Left colon (tissue), 2 donors: ENCODE measurements at regions not wholly inside any gene's neighbourhood (a gene's known extent, or its start where the extent isn't known, plus 50 kb on each side); places are given as distances from the start of the nearest gene placed in this dataset.
A peak's percentile ranks its signal among the peaks of the same experiment; 100 is the strongest.
"Not testable (repeated sequence)": the region's sequence is repeated elsewhere in the genome, so short reads cannot be mapped to it uniquely, and the experiment has no call there.

Experiments
- ATAC-seq: fragments of 200-7000 bp; cut with Tn5 transposase; one replicate; pipeline ENCODE4 v1.9.1; 2020; ENCODE audit warnings: mild to moderate bottlenecking, moderate library complexity
- DNase-seq, 2 donors: peaks; one replicate each; pipeline ENCODE4 v3.0.0-alpha.2; 2020
- intact Hi-C, 2 donors: fragments of 100-400 bp; cut with DNase I in 1 of 2; cut with micrococcal nuclease in 1 of 2; formaldehyde crosslinking; loops; one replicate each; pipeline versions ENCODE4 v1.11.2 to v1.14.0; 2022; cut with DNase I, micrococcal nuclease
- donor health status: DM: no; HTN: no; CAD: no.
- donor health status: DM: yes; HTN: yes; CAD: no.

GRCh38 chr5:163907783-163908182 is 402.4 kb downstream of the MAT2B start:
- intact Hi-C loops, DNase-seq, ATAC-seq: not testable (repeated sequence)

GRCh38 chr5:163908253-163908652 is 402.8 kb downstream of the MAT2B start:
- intact Hi-C loops: no loop called here
- DNase-seq (no peak), ATAC-seq (no peak)

- no peak for ATAC-seq
- intact Hi-C loops: no loop called here
These were observed 404.8 kb downstream of the MAT2B start for GRCh38 chr5:163910226-163910625.

GRCh38 chr5:163912046-163912445 is 406.6 kb downstream of the MAT2B start:
- ATAC-seq (no peak), DNase-seq (no peak)
- intact Hi-C loops: no loop called here

More at GRCh38 chr5:163910226-163910625, 404.8 kb downstream of the MAT2B start:
- DNase-seq: no peak

- intact Hi-C loops: no loop called here
- DNase-seq (no peak), ATAC-seq (no peak)
These were observed 408.1 kb downstream of the MAT2B start for GRCh38 chr5:163913548-163913947.

- intact Hi-C loops: no loop called here
- DNase-seq (peak; percentile 55 to 65), ATAC-seq (peak; percentile 92)
These were observed 409.5 kb downstream of the MAT2B start for GRCh38 chr5:163914910-163915309.

- ATAC-seq (peak; percentile 91), DNase-seq (peak; percentile 62 to 68)
- intact Hi-C loops: no loop called here
These were observed 410.1 kb downstream of the MAT2B start for GRCh38 chr5:163915481-163915961.

- ATAC-seq: no peak
- DNase-seq: peak; percentile 4 to 31
- intact Hi-C loops: no loop called here
These were observed 411.0 kb downstream of the MAT2B start for GRCh38 chr5:163916376-163916775.

- intact Hi-C loops: no loop called here
- DNase-seq (no peak), ATAC-seq (no peak)
These were observed 411.4 kb downstream of the MAT2B start for GRCh38 chr5:163916861-163917260.

GRCh38 chr5:163917747-163918146 is 412.3 kb downstream of the MAT2B start:
- intact Hi-C loops: no loop called here
- ATAC-seq: no peak
- no peak for DNase-seq

- ATAC-seq, intact Hi-C loops, DNase-seq: not testable (repeated sequence)
These were observed 429.6 kb downstream of the MAT2B start for GRCh38 chr5:163934990-163935389.

- ATAC-seq (no peak), DNase-seq (no peak)
- intact Hi-C loops: no loop called here
These were observed 433.2 kb downstream of the MAT2B start for GRCh38 chr5:163938595-163938994.

GRCh38 chr5:163941079-163941478 is 435.7 kb downstream of the MAT2B start:
- intact Hi-C loops: no loop called here
- DNase-seq (no peak), ATAC-seq (no peak)

- ATAC-seq: no peak
- no peak for DNase-seq
- intact Hi-C loops: no loop called here
These were observed 438.1 kb downstream of the MAT2B start for GRCh38 chr5:163943546-163943945.

- intact Hi-C loops: no loop called here
- no peak for DNase-seq
- no peak for ATAC-seq
These were observed 439.3 kb downstream of the MAT2B start for GRCh38 chr5:163944738-163945137.

GRCh38 chr5:163947848-163948666 is 442.6 kb downstream of the MAT2B start:
- DNase-seq: no peak
- intact Hi-C loops: no loop called here
- no peak for ATAC-seq

GRCh38 chr5:163950248-163950647 is 444.8 kb downstream of the MAT2B start:
- DNase-seq: no peak
- ATAC-seq: no peak
- intact Hi-C loops: no loop called here

GRCh38 chr5:163951069-163951468 is 445.6 kb downstream of the MAT2B start:
- ATAC-seq: no peak
- intact Hi-C loops: no loop called here

GRCh38 chr5:163953901-163954300 is 448.5 kb downstream of the MAT2B start:
- intact Hi-C loops: no loop called here
- ATAC-seq: peak; percentile 83
- DNase-seq: no peak

More at GRCh38 chr5:163951069-163951468, 445.6 kb downstream of the MAT2B start:
- DNase-seq: no peak

- ATAC-seq, intact Hi-C loops, DNase-seq: not testable (repeated sequence)
These were observed 455.8 kb downstream of the MAT2B start for GRCh38 chr5:163961230-163961629.

GRCh38 chr5:163963881-163964280 is 458.5 kb downstream of the MAT2B start:
- intact Hi-C loops: no loop called here
- DNase-seq: no peak
- no peak for ATAC-seq
